ENCODE measurements at regions not wholly inside any gene's neighbourhood (a gene's known extent, or its start where the extent isn't known, plus 50 kb on each side); places are given as distances from the start of the nearest gene placed in this dataset.

GRCh38 chr15:37758412-37758811 is 176.0 kb upstream of the TMCO5A start:
- TF ChIP-seq CTCF (IDR thresholded peaks at IDR 0.05) (no peak), EZH2 (IDR thresholded peaks at IDR 0.05) (no peak)

Measured in neural progenitor cell (in vitro differentiated cells).